ENCODE measurements at regions not wholly inside any gene's neighbourhood (a gene's known extent, or its start where the extent isn't known, plus 50 kb on each side); places are given as distances from the start of the nearest gene placed in this dataset.

DNA sequence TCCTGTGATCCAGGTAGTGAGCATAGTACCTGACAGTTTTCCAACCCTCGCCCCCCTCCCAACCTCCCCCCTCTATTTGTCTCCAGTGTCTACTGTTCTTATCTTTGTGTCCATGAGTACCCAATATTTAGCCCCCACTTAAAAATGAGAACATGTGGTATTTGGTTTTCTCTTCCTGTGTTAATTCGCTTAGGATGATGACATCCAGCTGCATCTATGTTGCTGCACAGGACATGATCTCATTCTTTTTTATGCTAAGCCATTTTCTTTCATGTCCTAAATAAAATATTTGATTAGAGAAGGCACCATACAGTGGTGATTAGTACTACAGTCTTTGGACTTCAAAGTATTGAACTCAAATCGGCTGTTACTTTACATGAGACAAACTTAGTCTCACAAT lies 1087.9 kb downstream of the CBLN2 start:
- H3K4me3 ChIP-seq (replicated peaks; ENCODE audit: low read depth, low read length), result no peak overlapping the region
- TF ChIP-seq, protein P1, sequence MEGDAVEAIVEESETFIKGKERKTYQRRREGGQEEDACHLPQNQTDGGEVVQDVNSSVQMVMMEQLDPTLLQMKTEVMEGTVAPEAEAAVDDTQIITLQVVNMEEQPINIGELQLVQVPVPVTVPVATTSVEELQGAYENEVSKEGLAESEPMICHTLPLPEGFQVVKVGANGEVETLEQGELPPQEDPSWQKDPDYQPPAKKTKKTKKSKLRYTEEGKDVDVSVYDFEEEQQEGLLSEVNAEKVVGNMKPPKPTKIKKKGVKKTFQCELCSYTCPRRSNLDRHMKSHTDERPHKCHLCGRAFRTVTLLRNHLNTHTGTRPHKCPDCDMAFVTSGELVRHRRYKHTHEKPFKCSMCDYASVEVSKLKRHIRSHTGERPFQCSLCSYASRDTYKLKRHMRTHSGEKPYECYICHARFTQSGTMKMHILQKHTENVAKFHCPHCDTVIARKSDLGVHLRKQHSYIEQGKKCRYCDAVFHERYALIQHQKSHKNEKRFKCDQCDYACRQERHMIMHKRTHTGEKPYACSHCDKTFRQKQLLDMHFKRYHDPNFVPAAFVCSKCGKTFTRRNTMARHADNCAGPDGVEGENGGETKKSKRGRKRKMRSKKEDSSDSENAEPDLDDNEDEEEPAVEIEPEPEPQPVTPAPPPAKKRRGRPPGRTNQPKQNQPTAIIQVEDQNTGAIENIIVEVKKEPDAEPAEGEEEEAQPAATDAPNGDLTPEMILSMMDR (IDR thresholded peaks at IDR 0.05; ENCODE audit: low read depth, low read length, missing control alignments), result no peak
- no peak for DNase-seq (ENCODE audit: extremely low read depth, low read depth)

DNA sequence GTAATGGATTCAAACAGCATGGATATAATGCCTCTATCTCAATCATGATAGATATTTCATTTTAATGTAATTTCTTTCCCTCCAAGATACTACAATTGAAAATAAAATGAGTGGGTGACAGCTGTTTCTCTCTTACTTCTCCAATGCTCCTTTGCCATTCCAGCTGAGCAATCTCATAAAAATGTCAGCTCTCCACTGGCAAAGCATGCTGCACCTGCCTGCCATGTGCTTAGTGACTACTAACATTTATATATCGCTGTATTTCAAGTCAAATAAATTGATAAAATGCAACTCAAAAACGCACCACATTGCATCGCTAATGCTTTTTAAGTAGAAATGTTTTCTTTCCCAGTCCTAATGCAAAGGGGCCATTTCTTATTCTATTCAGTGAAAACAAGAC lies 1093.9 kb downstream of the CBLN2 start:
- DNase-seq (ENCODE audit: extremely low read depth, low read depth), result no peak
- TF ChIP-seq, protein P1 (IDR thresholded peaks at IDR 0.05; ENCODE audit: low read depth, low read length, missing control alignments), result no peak
- no peak overlapping the region for H3K4me3 ChIP-seq (replicated peaks; ENCODE audit: low read depth, low read length)

DNA sequence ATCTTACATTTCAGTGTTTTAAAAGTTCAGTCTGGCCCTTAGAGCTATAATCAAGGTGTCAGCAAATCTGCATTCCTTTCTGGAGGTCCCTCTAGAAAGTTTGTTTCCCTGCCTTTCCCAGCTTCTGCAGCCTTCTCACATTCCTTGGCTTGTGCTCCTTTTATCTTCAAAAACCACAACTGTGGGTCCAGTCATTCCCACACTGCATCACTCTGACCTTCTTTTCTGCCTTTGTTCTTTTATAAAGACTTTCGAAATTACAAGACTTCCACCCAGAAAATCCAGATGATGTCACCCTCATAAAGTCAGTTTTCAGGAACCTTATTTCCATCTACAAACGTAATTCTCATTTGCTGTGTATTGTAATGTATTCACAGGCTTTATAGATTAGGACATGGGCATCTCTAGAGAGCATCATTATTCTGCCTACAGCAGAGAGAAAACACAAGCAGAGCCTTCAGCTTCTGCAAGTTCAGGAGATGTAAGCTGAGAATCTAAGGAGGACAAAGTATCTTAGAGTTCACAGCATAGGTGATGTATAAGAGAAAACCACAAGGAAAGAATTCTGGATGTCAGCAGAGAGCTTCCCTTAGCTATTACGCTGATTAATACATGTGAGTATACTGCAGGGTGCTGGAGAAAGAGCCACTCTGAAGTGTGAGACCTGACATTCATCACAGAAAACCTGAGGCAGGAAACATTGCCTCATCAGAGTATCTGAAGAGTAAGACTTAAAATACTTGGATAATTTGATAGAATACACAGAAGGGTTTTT lies 1100.2 kb downstream of the CBLN2 start:
- no peak for DNase-seq (ENCODE audit: extremely low read depth, low read depth)
- TF ChIP-seq, protein P1 (IDR thresholded peaks at IDR 0.05; ENCODE audit: low read depth, low read length, missing control alignments), result no peak
- H3K4me3 ChIP-seq (replicated peaks; ENCODE audit: low read depth, low read length), result no peak overlapping the region

DNA sequence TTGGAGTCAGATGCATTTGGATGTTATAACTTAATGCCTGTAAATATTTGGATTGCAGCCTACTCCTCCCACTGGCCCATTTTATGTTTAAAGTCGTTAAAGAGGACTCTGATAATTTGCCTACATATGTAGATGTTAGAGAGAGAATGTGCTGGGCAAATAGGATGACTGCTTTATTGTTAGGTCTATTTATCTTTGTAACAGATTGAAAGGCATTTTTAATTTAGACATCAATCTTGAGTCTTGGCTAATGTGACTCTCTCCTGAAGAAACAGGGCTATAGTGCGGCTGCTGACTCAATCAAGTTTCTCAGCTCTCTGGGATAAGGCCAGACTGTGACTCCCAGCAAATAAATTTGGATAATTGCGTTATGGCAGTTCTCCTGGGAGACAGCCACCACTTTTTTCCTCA lies 1101.4 kb downstream of the CBLN2 start:
- no peak overlapping the region for H3K4me3 ChIP-seq (replicated peaks; ENCODE audit: low read depth, low read length)
- TF ChIP-seq, protein P1 (IDR thresholded peaks at IDR 0.05; ENCODE audit: low read depth, low read length, missing control alignments), result no peak
- no peak for DNase-seq (ENCODE audit: extremely low read depth, low read depth)

DNA sequence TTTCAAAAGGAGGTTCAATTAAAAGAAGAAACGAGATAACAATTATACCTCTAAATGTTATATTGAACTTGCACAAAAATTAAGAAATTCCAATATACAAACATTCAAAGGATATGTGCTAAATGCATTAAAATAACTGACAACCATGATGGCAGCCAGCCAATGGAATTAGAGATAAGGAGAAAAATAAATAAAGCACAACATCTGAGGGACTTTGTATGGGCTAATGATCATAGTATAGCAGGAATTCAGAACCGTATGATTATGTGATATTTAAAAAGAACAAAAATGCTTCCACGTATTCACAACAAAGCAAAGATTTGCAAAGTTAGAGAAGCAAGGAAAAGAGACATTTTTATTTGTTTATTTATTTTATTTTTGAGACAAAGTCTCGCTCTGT lies 1103.0 kb downstream of the CBLN2 start:
- no peak overlapping the region for H3K4me3 ChIP-seq (replicated peaks; ENCODE audit: low read depth, low read length)
- TF ChIP-seq, protein P1 (IDR thresholded peaks at IDR 0.05; ENCODE audit: low read depth, low read length, missing control alignments), result no peak
- DNase-seq (ENCODE audit: extremely low read depth, low read depth), result no peak

DNA sequence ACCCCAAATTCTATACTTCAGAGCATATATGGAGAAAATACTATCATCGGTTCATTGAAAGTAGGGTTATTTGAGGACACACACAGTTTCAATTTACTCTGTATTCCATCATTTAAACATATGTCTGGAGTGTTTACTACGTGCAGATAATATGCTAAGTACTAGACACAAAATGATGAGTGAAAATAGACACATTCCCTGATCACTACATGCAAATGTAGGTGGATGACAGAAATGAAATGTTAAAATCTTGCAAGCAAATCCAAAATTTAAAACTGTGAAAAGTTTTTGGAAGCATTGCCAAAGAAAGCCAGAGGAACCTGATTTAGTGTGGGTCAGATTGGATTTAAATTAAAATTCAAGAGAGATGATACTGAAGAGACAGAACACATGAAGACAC lies 1106.6 kb downstream of the CBLN2 start:
- TF ChIP-seq, protein P1 (IDR thresholded peaks at IDR 0.05; ENCODE audit: low read depth, low read length, missing control alignments), result no peak
- no peak overlapping the region for H3K4me3 ChIP-seq (replicated peaks; ENCODE audit: low read depth, low read length)
- DNase-seq (ENCODE audit: extremely low read depth, low read depth), result no peak

DNA sequence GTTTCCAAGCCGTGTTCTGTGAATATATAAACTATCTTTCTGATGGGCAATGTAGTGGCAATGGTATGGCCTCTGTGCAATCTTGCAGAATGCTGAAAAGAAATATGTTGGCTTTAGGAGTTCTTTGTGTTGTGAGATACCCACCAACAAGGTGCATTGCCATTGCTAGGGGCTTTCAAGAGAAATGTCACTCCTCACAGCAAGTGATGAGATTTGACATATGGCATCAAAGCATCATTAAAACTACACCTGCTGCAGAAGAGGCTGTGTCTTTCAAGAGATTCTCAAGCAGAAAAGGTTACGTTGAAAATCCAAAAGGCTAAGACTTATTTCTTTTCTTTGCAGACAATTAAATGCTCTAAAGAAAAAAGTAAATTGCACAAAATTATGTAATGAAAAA lies 1110.8 kb downstream of the CBLN2 start:
- TF ChIP-seq, protein P1 (IDR thresholded peaks at IDR 0.05; ENCODE audit: low read depth, low read length, missing control alignments), result no peak
- H3K4me3 ChIP-seq (replicated peaks; ENCODE audit: low read depth, low read length), result no peak overlapping the region

More for the DNA sequence above, 1110.8 kb downstream of the CBLN2 start:
- no peak for DNase-seq (ENCODE audit: extremely low read depth, low read depth)
